ENCODE measurements at regions not wholly inside any gene's neighbourhood (a gene's known extent, or its start where the extent isn't known, plus 50 kb on each side); places are given as distances from the start of the nearest gene placed in this dataset.
"Not testable (repeated sequence)": the region's sequence is repeated elsewhere in the genome, so short reads cannot be mapped to it uniquely, and the experiment has no call there.

DNA sequence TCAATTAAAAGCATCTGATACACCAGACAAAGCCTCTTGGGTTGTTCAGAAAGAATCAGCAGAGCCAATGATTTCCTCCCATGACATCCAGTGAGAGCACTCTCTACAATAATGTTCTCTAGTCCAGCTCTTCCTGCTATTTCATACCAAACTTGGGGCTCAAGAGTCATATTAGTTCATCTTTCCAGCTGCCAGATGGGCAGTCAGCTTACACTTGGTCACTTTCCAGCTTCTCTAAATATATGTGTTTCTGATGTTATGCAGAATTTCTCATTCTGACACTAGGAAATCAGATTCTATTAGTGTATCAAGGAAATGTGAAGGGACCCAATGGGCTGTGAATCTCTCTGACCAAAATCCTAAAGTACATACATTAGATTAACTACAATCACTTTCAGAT, 148.9 kb downstream of the ENC1 start:
- no peaks in the 10 kb centered on the region for H3K9me3 ChIP-seq
- H3K27ac ChIP-seq = no peak overlapping the region
- no peaks in the 10 kb centered on the region for H3K27me3 ChIP-seq
- H3K36me3 ChIP-seq = no peaks in the 10 kb centered on the region
- no peak for DNase-seq
- intact Hi-C loops (cut with DNase I) = no loop called here
- no peak overlapping the region for H3K4me3 ChIP-seq
- TF ChIP-seq CTCF (IDR thresholded peaks at IDR 0.05) (no peak), POLR2A (IDR thresholded peaks at IDR 0.05) (no peak), EP300 (IDR thresholded peaks at IDR 0.05) (no peak)
- no peaks in the 10 kb centered on the region for H3K4me1 ChIP-seq (ENCODE audit: insufficient read depth)

- no peak for DNase-seq
- no peaks in the 10 kb centered on the region for H3K4me1 ChIP-seq (ENCODE audit: insufficient read depth)
- H3K9me3 ChIP-seq = no peaks in the 10 kb centered on the region
- intact Hi-C loops (cut with DNase I) = no loop called here
- no peak overlapping the region for H3K4me3 ChIP-seq
- TF ChIP-seq EP300 (IDR thresholded peaks at IDR 0.05) = no peak
- no peak for TF ChIP-seq POLR2A (IDR thresholded peaks at IDR 0.05)
- no peak for TF ChIP-seq CTCF (IDR thresholded peaks at IDR 0.05)
- WGBS, 3 donors = 86 to 92% (median 90%) methylated on average over 3 of the region's 3 CpGs
- no peaks in the 10 kb centered on the region for H3K27me3 ChIP-seq
- H3K27ac ChIP-seq = no peak overlapping the region
- H3K36me3 ChIP-seq = no peaks in the 10 kb centered on the region
These were observed 149.7 kb downstream of the ENC1 start for GRCh38 chr5:74490814-74491213.

GRCh38 chr5:74482990-74483389, 157.5 kb downstream of the ENC1 start:
- WGBS, 3 donors = 79 to 93% (median 90%) methylated on average over 3 of the region's 3 CpGs
- Histone ChIP-seq H3K4me3 (no peak overlapping the region), H3K27me3 (no peaks in the 10 kb centered on the region), H3K9me3 (no peaks in the 10 kb centered on the region), H3K27ac (no peak overlapping the region), H3K4me1 (ENCODE audit: insufficient read depth) (no peaks in the 10 kb centered on the region), H3K36me3 (no peaks in the 10 kb centered on the region)
- intact Hi-C loops (cut with DNase I) = no loop called here
- DNase-seq = no peak
- TF ChIP-seq EP300 (IDR thresholded peaks at IDR 0.05) (no peak), CTCF (IDR thresholded peaks at IDR 0.05) (no peak), POLR2A (IDR thresholded peaks at IDR 0.05) (no peak)

DNA sequence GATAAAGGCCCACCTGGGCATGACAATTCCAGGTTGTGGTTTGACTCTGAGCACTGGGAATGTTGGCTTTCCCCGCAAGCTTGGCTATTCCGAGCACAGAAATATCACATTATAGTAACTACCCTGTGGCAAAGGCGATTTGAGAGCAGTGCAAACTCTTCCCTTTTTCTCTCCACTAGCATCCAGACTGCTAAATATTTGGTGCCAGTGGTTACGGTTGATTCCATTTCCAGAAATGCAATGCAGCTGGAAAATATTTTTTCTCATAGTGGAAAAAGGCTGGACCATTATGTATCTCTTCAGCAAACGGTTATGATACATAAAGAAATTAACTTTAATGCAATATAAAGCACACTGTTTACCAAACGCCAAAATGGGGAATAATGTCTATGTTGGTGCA, 158.0 kb downstream of the ENC1 start:
- Histone ChIP-seq H3K36me3 (no peaks in the 10 kb centered on the region), H3K9me3 (no peaks in the 10 kb centered on the region), H3K27me3 (no peaks in the 10 kb centered on the region), H3K4me1 (ENCODE audit: insufficient read depth) (no peaks in the 10 kb centered on the region), H3K4me3 (no peak overlapping the region), H3K27ac (no peak overlapping the region)
- no peak for TF ChIP-seq CTCF (IDR thresholded peaks at IDR 0.05)
- TF ChIP-seq EP300 (IDR thresholded peaks at IDR 0.05) = no peak
- TF ChIP-seq POLR2A (IDR thresholded peaks at IDR 0.05) = no peak
- intact Hi-C loops (cut with DNase I) = no loop called here
- WGBS, 3 donors = 87 to 96% (median 87%) methylated on average over 6 of the region's 6 CpGs
- no peak for DNase-seq

DNA sequence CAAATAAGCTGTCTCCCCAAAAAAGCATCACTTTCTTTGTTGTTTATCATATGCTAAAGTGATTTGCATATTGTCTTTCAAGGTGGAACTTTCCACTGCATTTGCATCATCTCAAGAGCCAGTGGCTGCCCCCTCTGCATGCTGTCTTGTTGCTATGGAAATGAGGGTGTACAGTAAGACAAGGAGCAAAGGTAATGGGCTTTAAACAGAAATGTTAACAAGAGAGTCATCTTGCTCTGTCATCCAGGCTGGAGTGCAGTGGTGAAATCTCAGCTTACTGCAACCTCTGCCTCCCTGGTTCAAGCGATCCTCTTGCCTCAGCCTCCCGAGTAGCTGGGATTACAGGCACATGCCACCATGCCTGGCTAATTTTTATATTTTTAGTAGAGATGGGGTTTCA, 159.2 kb downstream of the ENC1 start:
- intact Hi-C loops (cut with DNase I); H3K36me3 ChIP-seq: not testable (repeated sequence)
- WGBS, 3 donors = 96 to 98% (median 98%) methylated on average over 2 of the region's 2 CpGs

More for the DNA sequence above, 159.2 kb downstream of the ENC1 start:
- H3K4me3 ChIP-seq; H3K9me3 ChIP-seq; H3K27me3 ChIP-seq; H3K27ac ChIP-seq; H3K4me1 ChIP-seq (ENCODE audit: insufficient read depth); DNase-seq: not testable (repeated sequence)

Measured in ovary (tissue), 7 donors.